ENCODE measurements at regions not wholly inside any gene's neighbourhood (a gene's known extent, or its start where the extent isn't known, plus 50 kb on each side); places are given as distances from the start of the nearest gene placed in this dataset.
A peak's percentile ranks its signal among the peaks of the same experiment; 100 is the strongest.

DNA sequence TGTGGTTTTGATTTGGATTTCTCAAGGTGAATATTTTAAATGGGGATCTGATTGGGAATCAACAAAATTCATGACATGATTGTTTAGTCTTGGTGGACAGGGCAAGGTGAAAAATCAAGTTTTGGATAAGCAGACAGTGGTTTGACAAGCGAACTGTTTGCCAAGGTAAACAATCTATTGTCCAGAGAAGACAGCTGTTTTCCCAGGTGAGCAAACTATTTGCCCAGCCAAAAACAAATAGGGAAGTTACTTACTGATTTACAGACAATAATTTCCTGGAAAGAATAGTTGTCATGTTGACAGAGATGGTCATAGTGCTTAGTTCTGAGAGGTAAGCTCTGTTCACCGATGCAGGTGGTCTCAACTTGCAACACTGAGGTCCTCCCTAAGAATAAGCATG lies 94.0 kb upstream of the STEAP1B start:
- H3K27me3 ChIP-seq (ENCODE audit: insufficient read depth, low read depth) = no peaks in the 10 kb centered on the region
- CTCF ChIA-PET = no interaction called here
- no peaks in the 10 kb centered on the region for H3K36me3 ChIP-seq (ENCODE audit: low read depth)
- no peaks in the 10 kb centered on the region for H3K79me2 ChIP-seq (ENCODE audit: low read depth)
- no peaks in the 10 kb centered on the region for H3K9me2 ChIP-seq (ENCODE audit: insufficient read depth)
- H3K4me2 ChIP-seq = no peak overlapping the region
- H2AFZ ChIP-seq = no peak overlapping the region
- TF ChIP-seq, protein P1, sequence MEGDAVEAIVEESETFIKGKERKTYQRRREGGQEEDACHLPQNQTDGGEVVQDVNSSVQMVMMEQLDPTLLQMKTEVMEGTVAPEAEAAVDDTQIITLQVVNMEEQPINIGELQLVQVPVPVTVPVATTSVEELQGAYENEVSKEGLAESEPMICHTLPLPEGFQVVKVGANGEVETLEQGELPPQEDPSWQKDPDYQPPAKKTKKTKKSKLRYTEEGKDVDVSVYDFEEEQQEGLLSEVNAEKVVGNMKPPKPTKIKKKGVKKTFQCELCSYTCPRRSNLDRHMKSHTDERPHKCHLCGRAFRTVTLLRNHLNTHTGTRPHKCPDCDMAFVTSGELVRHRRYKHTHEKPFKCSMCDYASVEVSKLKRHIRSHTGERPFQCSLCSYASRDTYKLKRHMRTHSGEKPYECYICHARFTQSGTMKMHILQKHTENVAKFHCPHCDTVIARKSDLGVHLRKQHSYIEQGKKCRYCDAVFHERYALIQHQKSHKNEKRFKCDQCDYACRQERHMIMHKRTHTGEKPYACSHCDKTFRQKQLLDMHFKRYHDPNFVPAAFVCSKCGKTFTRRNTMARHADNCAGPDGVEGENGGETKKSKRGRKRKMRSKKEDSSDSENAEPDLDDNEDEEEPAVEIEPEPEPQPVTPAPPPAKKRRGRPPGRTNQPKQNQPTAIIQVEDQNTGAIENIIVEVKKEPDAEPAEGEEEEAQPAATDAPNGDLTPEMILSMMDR (conservative IDR thresholded peaks at IDR 0.05) = no peak
- no peak for TF ChIP-seq EZH2 (IDR thresholded peaks at IDR 0.05; ENCODE audit: low read depth)
- no TSS peak for BruUV-seq (replicated peaks)
- peaks cover 18% of the 10 kb centered on the region for H3F3A ChIP-seq (ENCODE audit: insufficient read depth, low read depth)
- intact Hi-C loops (cut with micrococcal nuclease; ENCODE audit: unreplicated experiment) = no loop called here
- H3K9me3 ChIP-seq (ENCODE audit: insufficient read depth, low read depth) = no peaks in the 10 kb centered on the region
- POLR2A ChIA-PET (ENCODE audit: unreplicated experiment) = no interaction called here
- H3K4me3 ChIP-seq = no peak overlapping the region
- H3K4me1 ChIP-seq (replicated peaks; ENCODE audit: insufficient read depth) = peaks cover 25% of the 10 kb centered on the region
- H3K27ac ChIP-seq = no peak overlapping the region
- H4K20me1 ChIP-seq (ENCODE audit: insufficient read depth) = no peaks in the 10 kb centered on the region
- DNase-seq = peak in 1 of 2 experiments; percentile 93

DNA sequence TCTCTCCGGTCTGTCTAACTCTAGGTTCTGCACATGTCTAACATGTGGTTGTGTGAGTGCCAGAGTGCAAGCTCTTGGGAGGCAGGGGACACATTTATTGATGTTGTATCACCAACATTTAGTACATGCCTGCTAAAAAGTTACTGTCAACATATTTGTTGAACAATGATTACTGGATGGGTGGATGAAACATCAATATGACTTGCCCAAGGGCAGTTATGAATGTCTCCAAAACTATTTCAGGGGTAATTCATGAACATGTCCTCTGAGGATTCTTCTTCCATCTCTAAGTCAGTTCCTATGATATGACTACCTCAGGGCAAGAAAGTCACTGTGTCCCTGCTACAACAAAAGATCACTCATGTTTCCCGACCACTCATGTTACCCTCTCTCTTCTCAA lies 91.3 kb upstream of the STEAP1B start:
- Histone ChIP-seq H3K27ac (no peak overlapping the region), H3K4me1 (replicated peaks; ENCODE audit: insufficient read depth) (peaks cover 22% of the 10 kb centered on the region)
- POLR2A ChIA-PET (ENCODE audit: unreplicated experiment) = no interaction called here

DNA sequence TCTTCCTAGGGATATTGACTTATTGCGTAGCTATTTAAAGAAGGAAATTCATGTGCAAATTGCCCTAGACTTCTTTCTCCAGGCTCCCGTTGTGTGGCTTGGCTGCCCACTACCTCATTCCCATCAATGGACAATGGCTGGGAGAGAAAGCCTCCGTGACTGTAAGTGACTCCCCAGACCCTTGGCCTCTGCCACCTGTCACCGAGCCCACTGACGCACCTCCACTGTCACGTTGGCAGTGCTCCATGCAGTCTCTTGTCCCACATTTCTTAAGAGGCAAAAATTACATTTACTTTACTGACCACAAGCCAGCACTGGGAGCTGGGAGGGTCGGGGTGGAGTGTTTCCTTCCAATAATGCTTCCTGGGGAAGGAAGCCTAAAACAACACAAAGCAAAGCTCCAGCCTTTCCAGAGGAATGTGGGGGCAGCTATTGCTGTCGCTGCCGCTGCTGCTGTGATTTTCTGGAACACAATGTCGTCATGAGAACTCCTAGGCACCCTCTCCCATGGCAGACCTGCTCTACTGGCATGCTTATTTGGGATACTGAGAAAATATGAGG lies 89.7 kb upstream of the STEAP1B start:
- no peaks in the 10 kb centered on the region for H4K20me1 ChIP-seq (ENCODE audit: insufficient read depth)
- no peak overlapping the region for H3K4me3 ChIP-seq
- DNase-seq = no peak
- ChIA-PET CTCF (interaction anchor here (1.0 kb wide), 1 partner anchor 29 kb away, joined by 9 read pairs; no protein-coding TSS in a partner anchor), POLR2A (ENCODE audit: unreplicated experiment) (interaction anchor here (0.7 kb wide), 1 partner anchor 12 kb away, joined by 5 read pairs; no protein-coding TSS in a partner anchor)
- TF ChIP-seq, protein P1 (conservative IDR thresholded peaks at IDR 0.05) = no peak
- no peak for TF ChIP-seq EZH2 (IDR thresholded peaks at IDR 0.05; ENCODE audit: low read depth)
- H3K27ac ChIP-seq = no peak overlapping the region
- no peaks in the 10 kb centered on the region for H3K27me3 ChIP-seq (ENCODE audit: insufficient read depth, low read depth)
- H3K9me3 ChIP-seq (ENCODE audit: insufficient read depth, low read depth) = 0 out of 2 replicates have a peak, but pooled peaks cover 8% of the 10 kb centered on the region
- intact Hi-C loops (cut with micrococcal nuclease; ENCODE audit: unreplicated experiment) = no loop called here
- peaks cover 28% of the 10 kb centered on the region for H3K4me1 ChIP-seq (replicated peaks; ENCODE audit: insufficient read depth)
- no peak overlapping the region for H3K4me2 ChIP-seq
- no peaks in the 10 kb centered on the region for H3K36me3 ChIP-seq (ENCODE audit: low read depth)
- peaks cover 13% of the 10 kb centered on the region for H3F3A ChIP-seq (ENCODE audit: insufficient read depth, low read depth)
- H2AFZ ChIP-seq = no peak overlapping the region
- H3K9me2 ChIP-seq (ENCODE audit: insufficient read depth) = no peaks in the 10 kb centered on the region
- H3K79me2 ChIP-seq (ENCODE audit: low read depth) = no peaks in the 10 kb centered on the region
- BruUV-seq (replicated peaks) = no TSS peak

More for the DNA sequence above, 91.3 kb upstream of the STEAP1B start:
- TF ChIP-seq, protein P1 (conservative IDR thresholded peaks at IDR 0.05) = no peak
- no peak for TF ChIP-seq EZH2 (IDR thresholded peaks at IDR 0.05; ENCODE audit: low read depth)
- Histone ChIP-seq H3K9me2 (ENCODE audit: insufficient read depth) (no peaks in the 10 kb centered on the region), H4K20me1 (ENCODE audit: insufficient read depth) (no peaks in the 10 kb centered on the region), H3K27me3 (ENCODE audit: insufficient read depth, low read depth) (no peaks in the 10 kb centered on the region), H3K4me2 (no peak overlapping the region), H3K9me3 (ENCODE audit: insufficient read depth, low read depth) (0 out of 2 replicates have a peak, but pooled peaks cover 4% of the 10 kb centered on the region), H3F3A (ENCODE audit: insufficient read depth, low read depth) (peaks cover 13% of the 10 kb centered on the region), H3K79me2 (ENCODE audit: low read depth) (no peaks in the 10 kb centered on the region), H3K4me3 (no peak overlapping the region), H3K36me3 (ENCODE audit: low read depth) (no peaks in the 10 kb centered on the region), H2AFZ (no peak overlapping the region)
- intact Hi-C loops (cut with micrococcal nuclease; ENCODE audit: unreplicated experiment) = no loop called here
- BruUV-seq (replicated peaks) = no TSS peak
- CTCF ChIA-PET = interaction anchor here (0.6 to 0.7 kb wide), 2 partner anchors 662 to 1394 kb away, joined by 5 to 8 read pairs; no protein-coding TSS in a partner anchor
- no peak for DNase-seq
